Epidermal melanocyte (primary cell): ENCODE measurements at regions not wholly inside any gene's neighbourhood (a gene's known extent, or its start where the extent isn't known, plus 50 kb on each side); places are given as distances from the start of the nearest gene placed in this dataset.

Experiments
- DNase-seq: peaks from one replicate; pipeline ENCODE4 v3.0.0; 2011; ENCODE audit warnings: low spot score; ENCODE audit not compliant: insufficient read length

- DNase-seq, result no peak
Observed at GRCh38 chr20:12355185-12355584, 437.5 kb downstream of the BTBD3 start.

DNA sequence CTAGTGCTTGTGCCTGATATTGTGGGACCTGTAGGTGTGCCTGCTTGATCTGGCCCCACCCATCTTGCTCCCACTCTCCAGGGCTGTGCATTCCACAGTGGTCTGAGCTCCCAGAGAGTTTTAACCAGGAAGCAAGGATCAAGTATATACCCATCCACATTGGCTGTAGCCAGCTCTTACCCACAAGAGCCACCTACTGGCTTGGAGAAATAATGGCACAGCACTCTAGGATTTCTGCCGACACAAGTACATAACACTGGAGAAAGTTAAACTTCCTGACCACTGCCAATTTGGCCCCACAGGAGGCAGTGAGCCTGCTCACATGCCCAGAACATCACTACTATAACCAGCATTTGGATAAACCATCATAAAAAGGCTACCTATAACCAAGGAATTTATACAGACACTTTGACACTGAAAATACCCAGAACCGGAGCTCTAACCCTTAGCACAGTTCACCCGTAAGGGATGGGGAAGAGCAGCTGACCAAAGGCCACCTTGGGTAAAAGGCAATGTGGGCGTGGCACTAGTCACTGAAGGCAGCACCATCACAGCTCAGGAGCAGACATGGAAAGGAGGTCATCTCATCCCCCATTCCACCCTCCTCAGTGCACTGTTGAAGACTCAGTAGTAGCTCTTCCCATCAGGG lies 440.4 kb downstream of the BTBD3 start:
- no peak for DNase-seq

- DNase-seq, result no peak
Observed at GRCh38 chr20:12358655-12359009, 440.9 kb downstream of the BTBD3 start.

- no peak for DNase-seq
Observed at GRCh38 chr20:12371990-12372389, 454.3 kb downstream of the BTBD3 start.

DNA sequence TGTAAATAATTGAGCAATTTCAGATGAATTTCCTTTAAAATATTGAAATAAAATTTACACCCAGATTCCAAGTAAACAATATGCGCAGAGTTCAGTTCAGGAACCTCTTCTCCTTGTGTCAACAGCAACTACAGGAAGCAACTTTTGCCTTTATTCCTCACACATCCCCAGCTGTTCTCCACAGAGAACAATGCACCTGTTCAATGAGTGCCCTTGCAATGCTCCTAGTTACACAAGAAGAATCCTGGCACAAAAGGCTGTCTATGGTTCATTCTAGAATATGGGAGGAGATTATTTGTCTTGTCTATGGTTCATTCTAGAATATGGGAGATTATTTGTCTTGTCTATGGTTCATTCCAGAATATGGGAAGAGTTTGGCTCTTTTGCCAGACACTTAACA lies 454.9 kb downstream of the BTBD3 start:
- no peak for DNase-seq

- no peak for DNase-seq
Observed at GRCh38 chr20:12375967-12376366, 458.3 kb downstream of the BTBD3 start.

DNA sequence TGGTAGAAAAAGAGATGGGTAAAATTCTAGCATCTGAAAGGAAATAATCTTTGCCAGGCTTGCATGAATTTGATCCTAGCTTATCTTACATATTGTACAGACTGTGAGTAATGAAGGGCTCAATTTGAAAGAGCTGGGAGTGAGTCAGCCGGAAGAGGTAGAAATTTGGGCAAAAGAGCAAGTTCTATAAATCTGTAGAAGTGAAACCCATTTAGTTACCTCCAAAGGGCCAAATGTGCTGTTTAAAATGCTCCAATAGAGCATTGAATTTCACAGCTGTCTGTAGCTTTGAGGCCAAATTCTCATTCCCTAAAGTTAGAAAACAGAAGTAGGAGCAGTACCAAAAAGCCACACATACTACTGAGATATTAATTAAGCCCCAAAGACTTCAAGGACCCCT lies 466.1 kb downstream of the BTBD3 start:
- no peak for DNase-seq

- DNase-seq, result no peak
Observed at GRCh38 chr20:12386821-12387220, 469.1 kb downstream of the BTBD3 start.

GRCh38 chr20:12391099-12391498 lies 473.4 kb downstream of the BTBD3 start:
- DNase-seq, result no peak

GRCh38 chr20:12394786-12395185 lies 477.1 kb downstream of the BTBD3 start:
- DNase-seq, result no peak

GRCh38 chr20:12395353-12395752 lies 477.7 kb downstream of the BTBD3 start:
- no peak for DNase-seq

DNA sequence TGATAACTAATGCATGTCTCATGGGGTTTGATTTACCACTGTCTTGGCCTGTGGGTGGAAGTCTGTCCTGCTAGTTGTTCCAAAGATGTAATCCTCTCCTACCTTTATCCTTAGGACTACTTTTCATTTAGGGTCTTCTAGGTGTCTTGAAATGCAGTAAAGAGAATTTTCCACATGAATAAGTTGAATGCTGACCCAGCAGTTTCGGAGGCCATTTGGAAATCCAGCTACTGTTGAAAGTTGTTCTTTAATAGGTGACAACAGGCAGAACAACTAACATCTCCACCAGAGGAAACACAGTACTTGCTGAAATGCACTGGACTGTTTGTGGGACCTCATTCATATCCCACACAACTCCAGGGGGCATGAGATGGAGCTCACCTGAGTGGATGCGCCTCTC lies 478.1 kb downstream of the BTBD3 start:
- DNase-seq, result no peak

GRCh38 chr20:12399110-12399836 lies 481.6 kb downstream of the BTBD3 start:
- no peak for DNase-seq

DNA sequence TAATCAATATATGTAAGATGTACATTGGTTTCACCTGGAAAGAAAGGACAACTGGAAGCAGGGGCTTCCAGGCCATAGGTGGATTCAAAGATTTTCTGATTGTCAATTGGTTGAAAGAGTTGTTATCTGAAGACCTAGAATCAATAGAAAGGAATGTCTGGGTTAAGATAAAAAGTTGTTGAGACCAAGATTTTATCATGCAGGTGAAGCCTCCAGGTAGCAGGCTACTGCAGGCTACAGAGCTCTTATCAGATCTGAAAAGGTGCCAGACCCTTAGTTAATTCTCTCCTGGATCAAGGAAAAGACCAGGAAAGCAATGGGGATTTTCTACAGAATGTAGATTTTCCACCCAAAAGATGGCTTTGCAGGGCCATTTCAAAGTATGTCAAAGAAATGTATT lies 487.2 kb downstream of the BTBD3 start:
- DNase-seq, result no peak

- no peak for DNase-seq
Observed at GRCh38 chr20:12406978-12407377, 489.3 kb downstream of the BTBD3 start.

- DNase-seq, result no peak
Observed at GRCh38 chr20:12409501-12409900, 491.8 kb downstream of the BTBD3 start.

- no peak for DNase-seq
Observed at GRCh38 chr20:12410783-12411182, 493.1 kb downstream of the BTBD3 start.

GRCh38 chr20:12411246-12411940 lies 493.7 kb downstream of the BTBD3 start:
- no peak for DNase-seq

DNA sequence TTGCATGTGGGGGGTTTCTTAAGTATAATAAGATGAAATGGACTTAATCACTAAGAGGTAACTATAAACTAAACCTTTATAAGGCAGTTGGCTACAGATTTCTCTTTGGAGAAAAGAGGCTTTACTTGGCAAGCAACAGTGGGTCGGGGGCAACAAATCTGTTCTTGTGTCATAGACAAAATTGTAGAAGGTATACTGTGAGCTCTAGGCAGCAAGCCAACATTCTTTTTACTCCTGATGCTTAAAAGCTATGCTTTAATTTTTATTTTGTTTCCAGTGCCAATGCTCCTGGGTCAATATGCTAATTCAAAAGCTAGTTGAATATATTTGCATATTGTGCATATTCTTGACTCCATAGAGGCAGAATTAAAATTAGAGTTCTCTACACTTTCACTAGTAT lies 495.4 kb downstream of the BTBD3 start:
- no peak for DNase-seq

GRCh38 chr20:12414446-12415274 lies 497.0 kb downstream of the BTBD3 start:
- DNase-seq, result no peak

- DNase-seq, result no peak
Observed at GRCh38 chr20:12416281-12416680, 498.6 kb downstream of the BTBD3 start.

DNA sequence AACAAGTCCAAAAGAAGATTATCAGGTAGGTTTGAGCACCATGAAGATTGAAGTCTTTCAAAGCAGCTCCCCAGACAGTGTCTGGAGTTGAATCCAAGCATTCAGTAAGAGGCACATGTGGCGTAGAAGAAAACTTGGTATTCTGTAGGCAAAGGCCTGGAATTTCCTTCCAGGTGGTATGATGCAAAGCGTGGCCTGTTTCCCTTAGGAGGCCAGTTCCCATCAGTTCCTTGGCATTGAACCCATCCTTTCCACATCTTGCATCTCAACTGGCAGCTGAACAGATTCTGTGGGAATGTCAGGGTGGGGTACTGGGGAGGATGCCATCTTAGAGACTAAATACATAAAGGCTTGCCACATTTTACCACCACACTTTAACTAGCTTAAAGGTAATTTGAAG lies 516.0 kb downstream of the BTBD3 start:
- no peak for DNase-seq
